ENCODE measurements at regions not wholly inside any gene's neighbourhood (a gene's known extent, or its start where the extent isn't known, plus 50 kb on each side); places are given as distances from the start of the nearest gene placed in this dataset.

DNA sequence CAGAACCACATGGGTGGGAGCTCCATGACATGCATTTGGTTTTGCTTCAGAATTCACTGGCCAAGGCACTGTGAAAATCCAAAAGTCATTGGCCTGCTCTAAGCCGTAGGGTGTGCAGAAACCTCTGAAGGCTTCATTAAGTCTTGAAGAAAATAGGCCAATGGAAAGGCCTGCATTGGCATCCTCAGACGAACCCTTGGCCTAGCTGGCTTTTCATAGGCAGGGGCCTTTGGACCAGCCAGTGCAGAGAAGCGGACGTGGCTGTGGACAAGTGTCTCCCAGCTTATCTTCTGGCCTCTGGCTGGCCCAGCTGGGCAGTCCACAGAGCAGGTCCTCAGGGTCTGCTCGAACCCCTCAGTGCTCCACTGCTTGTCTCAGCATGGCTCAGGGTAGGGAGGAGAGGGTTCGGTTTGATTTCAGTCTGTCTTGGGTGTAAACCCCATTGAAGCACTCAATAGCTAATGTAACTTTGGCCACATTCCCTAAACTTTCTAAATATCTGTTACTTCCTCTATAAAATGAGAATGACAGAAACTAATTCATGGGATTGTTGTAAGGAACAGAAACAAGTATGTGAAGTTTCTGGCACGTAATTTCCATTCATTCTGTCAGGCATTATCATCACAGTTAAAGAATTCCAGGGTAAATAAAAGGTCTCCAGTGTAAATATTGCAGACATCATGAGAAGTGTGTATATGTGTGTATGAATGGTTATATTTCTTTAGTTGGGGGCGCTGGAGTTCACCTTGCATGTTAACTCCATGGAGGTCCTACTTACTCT lies 125.5 kb downstream of the TFCP2L1 start:
- no peak overlapping the region for H3K27ac ChIP-seq

DNA sequence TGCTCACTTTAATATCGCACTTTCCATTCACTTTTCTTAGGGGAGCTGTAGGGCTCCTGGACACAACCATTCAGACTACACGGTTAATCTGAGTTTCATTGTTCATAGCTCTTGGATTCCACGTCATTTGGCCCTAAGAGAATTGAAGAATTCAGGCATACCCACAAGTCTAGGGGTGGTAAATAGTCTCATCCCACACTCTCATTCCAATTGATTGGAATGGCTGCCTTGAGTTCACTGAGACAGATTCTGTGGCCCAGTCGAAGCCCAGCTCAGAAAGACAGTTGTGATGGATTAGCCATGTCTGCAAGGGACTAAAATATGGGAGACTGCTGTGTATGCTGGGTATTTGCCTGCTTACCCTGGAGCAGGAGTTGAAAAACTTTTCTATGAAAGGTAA lies 124.6 kb downstream of the TFCP2L1 start:
- TF ChIP-seq CTCF (conservative IDR thresholded peaks at IDR 0.05), result no peak
- no peak for TF ChIP-seq ZFX (IDR thresholded peaks at IDR 0.05)
- H3K27ac ChIP-seq, result no peak overlapping the region

More for the DNA sequence above, 125.5 kb downstream of the TFCP2L1 start:
- TF ChIP-seq ZFX (IDR thresholded peaks at IDR 0.05) (no peak), CTCF (conservative IDR thresholded peaks at IDR 0.05) (no peak)

GRCh38 chr2:121161272-121161671 lies 123.7 kb downstream of the TFCP2L1 start:
- TF ChIP-seq CTCF (conservative IDR thresholded peaks at IDR 0.05) (no peak), ZFX (IDR thresholded peaks at IDR 0.05) (no peak)

GRCh38 chr2:121162893-121163292 lies 122.1 kb downstream of the TFCP2L1 start:
- TF ChIP-seq ZFX (IDR thresholded peaks at IDR 0.05), result no peak
- no peak for TF ChIP-seq CTCF (conservative IDR thresholded peaks at IDR 0.05)
- H3K27ac ChIP-seq, result no peak overlapping the region

More at GRCh38 chr2:121161272-121161671, 123.7 kb downstream of the TFCP2L1 start:
- no peak overlapping the region for H3K27ac ChIP-seq

- TF ChIP-seq ZFX (IDR thresholded peaks at IDR 0.05) (no peak), CTCF (conservative IDR thresholded peaks at IDR 0.05) (no peak)
- H3K27ac ChIP-seq, result no peak overlapping the region
These were observed 121.0 kb downstream of the TFCP2L1 start for GRCh38 chr2:121164042-121164441.

- no peak overlapping the region for H3K27ac ChIP-seq
- TF ChIP-seq ZFX (IDR thresholded peaks at IDR 0.05) (no peak), CTCF (conservative IDR thresholded peaks at IDR 0.05) (no peak)
These were observed 119.9 kb downstream of the TFCP2L1 start for GRCh38 chr2:121165038-121165542.

All from C4-2B (cell line).